Esophagus muscularis mucosa (tissue), 4 donors: ENCODE measurements at regions not wholly inside any gene's neighbourhood (a gene's known extent, or its start where the extent isn't known, plus 50 kb on each side); places are given as distances from the start of the nearest gene placed in this dataset.

Source experiments
- DNase-seq: peaks from one replicate; pipeline ENCODE4 v3.0.0-alpha.2; 2017; ENCODE audit errors: extremely low spot score
- H3K27ac ChIP-seq, 4 donors: fragments of 200-600 bp; sonication (generic); replicated peaks in 1 of 4; 1 replicate in 3 of 4; 2 replicates in 1 of 4; pipeline ENCODE4 v1.5.1; 2016 to 2019; ENCODE audit warnings: mild to moderate bottlenecking in 1 of 4
- H3K27me3 ChIP-seq, 4 donors: fragments of 200-600 bp; sonication (generic); one replicate each; pipeline versions ENCODE4 v1.5.1 to v1.6.0; 2016 to 2019
- H3K36me3 ChIP-seq, 4 donors: fragments of 200-600 bp; sonication (generic); one replicate each; pipeline ENCODE4 v1.5.1; 2016 to 2019
- H3K4me1 ChIP-seq, 4 donors: fragments of 200-600 bp; sonication (generic); one replicate each; pipeline ENCODE4 v1.5.1; 2016 to 2019
- H3K4me3 ChIP-seq, 4 donors: fragments of 200-600 bp; sonication (generic); 1 replicate in 2 of 4; 2 replicates in 2 of 4; pipeline ENCODE4 v1.5.1; 2016 to 2019; ENCODE audit warnings: mild to moderate bottlenecking in 4 of 4, moderate library complexity in 1 of 4
- H3K9me3 ChIP-seq, 4 donors: fragments of 200-600 bp; sonication (generic); 1 replicate in 3 of 4; 2 replicates in 1 of 4; pipeline ENCODE4 v1.5.1; 2016 to 2019
- CTCF ChIP-seq, 3 experiments: fragments of 200-600 bp in 2 of 3; fragments of 450-650 bp in 1 of 3; sonication (generic) in 2 of 3; IDR thresholded peaks; one replicate each; pipeline ENCODE4 v1.5.1; 2017 to 2019; ENCODE audit warnings: antibody characterized with exemption in 3 of 3, mild to moderate bottlenecking in 2 of 3, moderate library complexity in 1 of 3
- EP300 ChIP-seq: sonication (generic); formaldehyde crosslinking; IDR thresholded peaks from one replicate; pipeline ENCODE4 v1.6.1; 2017; ENCODE audit warnings: antibody characterized with exemption
- POLR2A ChIP-seq: fragments of 450-650 bp; IDR thresholded peaks from one replicate; pipeline ENCODE4 v1.6.1; 2017; ENCODE audit warnings: antibody characterized with exemption, moderate library complexity, mild to moderate bottlenecking, low read depth
- POLR2AphosphoS5 ChIP-seq, 2 donors: sonication (generic); formaldehyde crosslinking; IDR thresholded peaks; one replicate each; pipeline ENCODE4 v1.6.1; 2017; ENCODE audit warnings: antibody characterized with exemption in 2 of 2
- WGBS: methylation state at CpG from one replicate; pipeline ENCODE4 v1.1.5; 2018; 5-methylcytosine and 5-hydroxymethylcytosine counted together
- intact Hi-C: fragments of 100-400 bp; cut with DNase I; formaldehyde crosslinking; loops from one replicate; pipeline ENCODE4 v1.15.1; 2023

GRCh38 chr7:119660080-119660479 is 612.9 kb upstream of the KCND2 start:
- 40% methylated on average over 2 of the region's 2 CpGs for WGBS
- Histone ChIP-seq H3K27me3 (no peaks in the 10 kb centered on the region), H3K27ac (no peak overlapping the region), H3K4me3 (no peak overlapping the region), H3K9me3 (no peaks in the 10 kb centered on the region), H3K4me1 (no peaks in the 10 kb centered on the region), H3K36me3 (no peaks in the 10 kb centered on the region)
- intact Hi-C loops = no loop called here
- DNase-seq = no peak
- TF ChIP-seq EP300 (no peak), POLR2A (no peak), CTCF (IDR thresholded peaks at IDR 0.05) (no peak)

GRCh38 chr7:119664601-119665000 is 608.4 kb upstream of the KCND2 start:
- TF ChIP-seq POLR2A (no peak), EP300 (no peak), CTCF (IDR thresholded peaks at IDR 0.05) (no peak), POLR2AphosphoS5 (IDR thresholded peaks at IDR 0.05) (no peak)

DNA sequence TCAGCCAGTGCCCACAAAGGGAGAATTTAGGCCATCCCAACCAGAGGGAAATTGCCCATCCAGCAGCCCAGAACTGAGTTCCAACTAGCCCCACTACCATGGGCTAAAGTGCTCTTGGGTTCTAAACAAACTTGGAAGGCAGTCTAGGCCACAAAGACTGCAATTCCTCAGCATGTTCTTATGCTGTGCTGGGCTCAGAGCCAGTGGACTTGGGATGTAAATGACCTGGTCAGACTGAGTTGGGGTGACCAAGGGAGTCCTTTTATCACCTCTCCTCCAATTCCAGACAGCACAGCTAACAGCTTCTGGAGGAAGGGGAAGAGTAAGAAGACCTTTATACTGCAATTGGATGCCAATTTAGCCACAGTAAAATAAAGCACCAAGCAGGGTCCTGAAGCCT is 607.2 kb upstream of the KCND2 start:
- intact Hi-C loops = no loop called here
- H3K9me3 ChIP-seq = no peaks in the 10 kb centered on the region
- no peaks in the 10 kb centered on the region for H3K36me3 ChIP-seq
- H3K4me1 ChIP-seq = no peaks in the 10 kb centered on the region
- no peak for TF ChIP-seq EP300
- no peak for TF ChIP-seq POLR2A
- TF ChIP-seq POLR2AphosphoS5 (IDR thresholded peaks at IDR 0.05) = no peak
- no peak for TF ChIP-seq CTCF (IDR thresholded peaks at IDR 0.05)
- no peaks in the 10 kb centered on the region for H3K27me3 ChIP-seq
- no peak overlapping the region for H3K27ac ChIP-seq
- DNase-seq = no peak
- H3K4me3 ChIP-seq = no peak overlapping the region

More at GRCh38 chr7:119664601-119665000, 608.4 kb upstream of the KCND2 start:
- Histone ChIP-seq H3K27me3 (no peaks in the 10 kb centered on the region), H3K4me1 (no peaks in the 10 kb centered on the region), H3K4me3 (no peak overlapping the region), H3K36me3 (no peaks in the 10 kb centered on the region), H3K9me3 (no peaks in the 10 kb centered on the region), H3K27ac (no peak overlapping the region)
- DNase-seq = no peak
- intact Hi-C loops = no loop called here
- WGBS = 41% methylated on average over 1 of the region's 1 CpG

DNA sequence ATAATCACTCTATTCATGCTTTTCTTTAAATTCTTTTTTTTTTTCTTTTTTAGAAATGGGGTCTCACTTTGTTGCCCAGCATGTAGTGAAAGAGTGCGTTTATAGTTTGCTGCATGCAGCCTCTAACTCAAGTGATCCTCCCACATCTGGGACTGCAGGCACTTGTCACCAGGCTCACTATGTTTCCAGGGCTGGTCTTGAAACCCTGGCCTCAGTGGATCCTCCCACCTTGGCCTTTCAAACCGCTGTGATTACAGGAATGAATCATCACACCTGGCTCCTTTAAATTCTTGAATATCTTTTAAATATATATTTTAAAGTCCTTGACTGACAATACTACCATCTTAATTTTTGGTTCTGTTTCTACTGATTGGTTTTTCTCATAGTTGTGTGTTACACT is 591.6 kb upstream of the KCND2 start:
- Histone ChIP-seq H3K4me1 (no peaks in the 10 kb centered on the region), H3K9me3 (no peaks in the 10 kb centered on the region), H3K36me3 (no peaks in the 10 kb centered on the region), H3K27ac (no peak overlapping the region), H3K27me3 (no peaks in the 10 kb centered on the region), H3K4me3 (no peak overlapping the region)
- no peak for DNase-seq
- intact Hi-C loops = no loop called here
- TF ChIP-seq POLR2AphosphoS5 (IDR thresholded peaks at IDR 0.05) = no peak
- TF ChIP-seq CTCF (IDR thresholded peaks at IDR 0.05) = no peak
- TF ChIP-seq EP300 = no peak
- no peak for TF ChIP-seq POLR2A
- WGBS = 63% methylated on average over 2 of the region's 2 CpGs

- H3K27ac ChIP-seq = no peak overlapping the region
- TF ChIP-seq CTCF (IDR thresholded peaks at IDR 0.05) (no peak), EP300 (no peak), POLR2A (no peak), POLR2AphosphoS5 (IDR thresholded peaks at IDR 0.05) (no peak)
- no peaks in the 10 kb centered on the region for H3K4me1 ChIP-seq
- intact Hi-C loops = no loop called here
- no peaks in the 10 kb centered on the region for H3K9me3 ChIP-seq
- no peak for DNase-seq
- no peaks in the 10 kb centered on the region for H3K36me3 ChIP-seq
- H3K4me3 ChIP-seq = no peak overlapping the region
- H3K27me3 ChIP-seq = no peaks in the 10 kb centered on the region
These were observed 588.2 kb upstream of the KCND2 start for GRCh38 chr7:119684763-119685162.
